GM21528 (cell line): ENCODE measurements at regions not wholly inside any gene's neighbourhood (a gene's known extent, or its start where the extent isn't known, plus 50 kb on each side); places are given as distances from the start of the nearest gene placed in this dataset.

Experiments
- ATAC-seq: cut with Tn5 transposase; IDR thresholded peaks from one replicate; pipeline ENCODE4 v1.9.1; 2021; ENCODE audit warnings: mild to moderate bottlenecking, moderate library complexity; ENCODE audit not compliant: unreplicated experiment, low FRiP score

- ATAC-seq: no peak
Observed at GRCh38 chr12:75974323-75975187, 57.0 kb downstream of the PHLDA1 start.

- no peak for ATAC-seq
Observed at GRCh38 chr12:75971253-75971652, 60.3 kb downstream of the PHLDA1 start.

GRCh38 chr12:75970310-75970709 lies 61.3 kb downstream of the PHLDA1 start:
- ATAC-seq: no peak

GRCh38 chr12:75969768-75970167 lies 61.8 kb downstream of the PHLDA1 start:
- no peak for ATAC-seq

GRCh38 chr12:75965661-75966060 lies 65.9 kb downstream of the PHLDA1 start:
- no peak for ATAC-seq

- no peak for ATAC-seq
Observed at GRCh38 chr12:75964150-75964549, 67.4 kb downstream of the PHLDA1 start.

GRCh38 chr12:75961878-75962277 lies 69.7 kb downstream of the PHLDA1 start:
- ATAC-seq: no peak

- ATAC-seq: no peak
Observed at GRCh38 chr12:75960954-75961661, 70.5 kb downstream of the PHLDA1 start.

GRCh38 chr12:75960086-75960910 lies 71.3 kb downstream of the PHLDA1 start:
- ATAC-seq: no peak

- no peak for ATAC-seq
Observed at GRCh38 chr12:75959506-75959905, 72.1 kb downstream of the PHLDA1 start.

GRCh38 chr12:75959060-75959459 lies 72.5 kb downstream of the PHLDA1 start:
- no peak for ATAC-seq

- ATAC-seq: no peak
Observed at GRCh38 chr12:75955251-75955650, 76.3 kb downstream of the PHLDA1 start.

GRCh38 chr12:75954749-75955148 lies 76.8 kb downstream of the PHLDA1 start:
- no peak for ATAC-seq

- no peak for ATAC-seq
Observed at GRCh38 chr12:75954041-75954440, 77.5 kb downstream of the PHLDA1 start.

GRCh38 chr12:75953312-75953906 lies 78.2 kb downstream of the PHLDA1 start:
- no peak for ATAC-seq

GRCh38 chr12:75951399-75952278 lies 79.9 kb downstream of the PHLDA1 start:
- ATAC-seq: no peak

GRCh38 chr12:75947156-75947723 lies 84.3 kb downstream of the PHLDA1 start:
- no peak for ATAC-seq

- no peak for ATAC-seq
Observed at GRCh38 chr12:75945581-75945980, 86.0 kb downstream of the PHLDA1 start.

GRCh38 chr12:75944905-75945432 lies 86.6 kb downstream of the PHLDA1 start:
- no peak for ATAC-seq
